ENCODE measurements at regions not wholly inside any gene's neighbourhood (a gene's known extent, or its start where the extent isn't known, plus 50 kb on each side); places are given as distances from the start of the nearest gene placed in this dataset.

DNA sequence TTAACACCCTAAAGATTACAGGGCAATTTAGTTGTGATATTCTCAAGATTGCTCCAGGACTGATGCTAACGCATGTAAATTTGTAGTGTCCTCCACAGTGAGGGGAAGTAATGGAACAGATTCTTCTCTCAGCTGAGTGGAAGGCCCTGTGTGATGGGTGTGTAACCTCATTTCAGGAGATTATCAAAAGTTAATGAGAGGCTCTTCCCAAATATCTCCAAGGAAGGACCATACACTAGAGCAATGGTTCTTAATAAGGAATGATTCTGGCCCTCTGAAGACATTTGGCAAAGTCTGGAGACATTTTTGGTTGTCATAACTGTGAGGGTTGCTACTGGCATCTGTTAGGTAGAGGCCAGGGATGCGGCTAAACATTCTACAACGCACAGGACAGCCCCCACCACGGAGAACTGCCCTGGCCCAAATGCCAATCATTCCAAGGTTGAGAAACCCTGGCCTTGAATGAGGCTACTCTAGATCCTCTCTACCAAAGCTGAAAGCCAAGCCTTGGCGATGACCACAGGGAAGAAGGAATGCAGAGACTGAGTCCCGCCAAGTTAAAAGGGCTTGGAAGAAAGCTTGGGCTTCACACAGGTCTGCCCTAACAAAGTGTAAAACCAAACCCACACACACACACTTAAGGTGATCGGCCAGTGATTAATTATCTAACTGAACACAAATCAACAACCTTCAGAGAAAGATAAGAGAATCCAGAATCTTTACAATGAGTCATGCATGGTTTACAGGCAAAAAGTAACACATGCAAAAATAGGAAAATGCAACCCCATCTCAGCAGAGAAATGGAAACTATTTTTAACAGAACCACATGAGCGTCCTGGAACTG, 135.8 kb downstream of the SYF2 start:
- Histone ChIP-seq H3K27me3 (ENCODE audit: control insufficient read depth in 2 of 2, insufficient read depth in 2 of 2, low read length in 2 of 2) (no peaks in the 10 kb centered on the region), H4K20me1 (ENCODE audit: insufficient read depth, low read length) (no peaks in the 10 kb centered on the region), H3K9me3 (replicated peaks in 1 of 2; ENCODE audit: control insufficient read depth in 1 of 2, insufficient read depth in 1 of 2, low read length in 2 of 2) (no peaks in the 10 kb centered on the region), H3K79me2 (ENCODE audit: insufficient read depth, low read length) (no peaks in the 10 kb centered on the region), H3K9ac (ENCODE audit: insufficient read depth, low read length, poor library complexity, severe bottlenecking) (no peak overlapping the region), H3K4me2 (replicated peaks; ENCODE audit: extremely low read depth, low read length, poor library complexity, severe bottlenecking) (no peak overlapping the region), H3K36me3 (replicated peaks in 1 of 2; ENCODE audit: control insufficient read depth in 1 of 2, insufficient read depth in 2 of 2, low read length in 2 of 2) (no peaks in the 10 kb centered on the region), H3K4me3 (replicated peaks in 1 of 3; ENCODE audit: low read depth in 2 of 3, low read length in 3 of 3) (no peak overlapping the region), H3K27ac (ENCODE audit: low read depth in 1 of 2, low read length in 2 of 2) (no peak overlapping the region), H2AFZ (ENCODE audit: insufficient read depth, low read depth, low read length, poor library complexity, severe bottlenecking) (no peak overlapping the region), H3K4me1 (ENCODE audit: control insufficient read depth in 1 of 2, insufficient read depth in 2 of 2, low read length in 2 of 2) (peaks cover 16 to 18% of the 10 kb centered on the region in 2 donors)
- TF ChIP-seq, protein P1, sequence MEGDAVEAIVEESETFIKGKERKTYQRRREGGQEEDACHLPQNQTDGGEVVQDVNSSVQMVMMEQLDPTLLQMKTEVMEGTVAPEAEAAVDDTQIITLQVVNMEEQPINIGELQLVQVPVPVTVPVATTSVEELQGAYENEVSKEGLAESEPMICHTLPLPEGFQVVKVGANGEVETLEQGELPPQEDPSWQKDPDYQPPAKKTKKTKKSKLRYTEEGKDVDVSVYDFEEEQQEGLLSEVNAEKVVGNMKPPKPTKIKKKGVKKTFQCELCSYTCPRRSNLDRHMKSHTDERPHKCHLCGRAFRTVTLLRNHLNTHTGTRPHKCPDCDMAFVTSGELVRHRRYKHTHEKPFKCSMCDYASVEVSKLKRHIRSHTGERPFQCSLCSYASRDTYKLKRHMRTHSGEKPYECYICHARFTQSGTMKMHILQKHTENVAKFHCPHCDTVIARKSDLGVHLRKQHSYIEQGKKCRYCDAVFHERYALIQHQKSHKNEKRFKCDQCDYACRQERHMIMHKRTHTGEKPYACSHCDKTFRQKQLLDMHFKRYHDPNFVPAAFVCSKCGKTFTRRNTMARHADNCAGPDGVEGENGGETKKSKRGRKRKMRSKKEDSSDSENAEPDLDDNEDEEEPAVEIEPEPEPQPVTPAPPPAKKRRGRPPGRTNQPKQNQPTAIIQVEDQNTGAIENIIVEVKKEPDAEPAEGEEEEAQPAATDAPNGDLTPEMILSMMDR (IDR thresholded peaks at IDR 0.05): no peak
- Mint-ChIP-seq H3K27me3 (ENCODE audit: low read depth in 3 of 3) (peaks cover 7 to 11% (median 8%) of the 10 kb centered on the region in 3 donors), H3K9me3 (peaks cover 0 to 5% (median 1%) of the 10 kb centered on the region in 7 donors), H3K4me3 (no peak overlapping the region), H3K36me3 (no peaks in the 10 kb centered on the region), H3K4me1 (peaks cover 25% of the 10 kb centered on the region), H3K27ac (no peak overlapping the region)
- intact Hi-C loops (cut with micrococcal nuclease): no loop called here
- no peak for DNase-seq
- WGBS (ENCODE audit: insufficient coverage): 93% methylated on average over 4 of the region's 8 CpGs

- H2AFZ ChIP-seq (ENCODE audit: insufficient read depth, low read depth, low read length, poor library complexity, severe bottlenecking): no peak overlapping the region
- no peak overlapping the region for H3K9ac ChIP-seq (ENCODE audit: insufficient read depth, low read length, poor library complexity, severe bottlenecking)
- no peaks in the 10 kb centered on the region for H3K36me3 ChIP-seq (replicated peaks in 1 of 2; ENCODE audit: control insufficient read depth in 1 of 2, insufficient read depth in 2 of 2, low read length in 2 of 2)
- DNase-seq: no peak
- no peak overlapping the region for H3K4me3 ChIP-seq (replicated peaks in 1 of 3; ENCODE audit: low read depth in 2 of 3, low read length in 3 of 3)
- Mint-ChIP-seq H3K4me3 (no peak overlapping the region), H3K4me1 (peaks cover 18% of the 10 kb centered on the region), H3K36me3 (no peaks in the 10 kb centered on the region), H3K9me3 (peaks cover 0 to 5% (median 1%) of the 10 kb centered on the region in 7 donors), H3K27me3 (ENCODE audit: low read depth in 3 of 3) (peaks cover 7 to 11% (median 10%) of the 10 kb centered on the region in 3 donors), H3K27ac (no peak overlapping the region)
- H3K79me2 ChIP-seq (ENCODE audit: insufficient read depth, low read length): no peaks in the 10 kb centered on the region
- H4K20me1 ChIP-seq (ENCODE audit: insufficient read depth, low read length): no peaks in the 10 kb centered on the region
- intact Hi-C loops (cut with micrococcal nuclease): no loop called here
- H3K4me1 ChIP-seq (ENCODE audit: control insufficient read depth in 1 of 2, insufficient read depth in 2 of 2, low read length in 2 of 2): peaks cover 12 to 14% of the 10 kb centered on the region in 2 donors
- TF ChIP-seq, protein P1 (IDR thresholded peaks at IDR 0.05): no peak
- H3K9me3 ChIP-seq (replicated peaks in 1 of 2; ENCODE audit: control insufficient read depth in 1 of 2, insufficient read depth in 1 of 2, low read length in 2 of 2): no peaks in the 10 kb centered on the region
- H3K4me2 ChIP-seq (replicated peaks; ENCODE audit: extremely low read depth, low read length, poor library complexity, severe bottlenecking): no peak overlapping the region
- H3K27me3 ChIP-seq (ENCODE audit: control insufficient read depth in 2 of 2, insufficient read depth in 2 of 2, low read length in 2 of 2): no peaks in the 10 kb centered on the region
- 17% methylated on average over 2 of the region's 5 CpGs for WGBS (ENCODE audit: insufficient coverage)
- H3K27ac ChIP-seq (ENCODE audit: low read depth in 1 of 2, low read length in 2 of 2): no peak overlapping the region
Measured at GRCh38 chr1:25095635-25096200, 136.6 kb downstream of the SYF2 start.
